HCT116 (cell line): ENCODE measurements at regions not wholly inside any gene's neighbourhood (a gene's known extent, or its start where the extent isn't known, plus 50 kb on each side); places are given as distances from the start of the nearest gene placed in this dataset.

Experiments used
- ATAC-seq: fragments of 200-7000 bp; cut with Tn5 transposase; 2 replicates; pipeline ENCODE4 v1.9.1; 2020; ENCODE audit warnings: mild to moderate bottlenecking, moderate library complexity
- BruUV-seq: library from RNA; stranded (reverse); fragments of 400-500 nt; replicated peaks from 2 replicates; lab custom pipeline; 2021; lab: Mats Ljungman, UMichigan
- CTCF ChIA-PET: fragments of 300-600 bp; sonication (Branson Sonifier 250); formaldehyde crosslinking; loops from one replicate; lab custom pipeline; 2021; ENCODE audit warnings: antibody characterized with exemption; lab: Charles Lee
- POLR2A ChIA-PET: fragments of 300-600, 350-600 bp; sonication (Branson Sonifier 250); formaldehyde crosslinking; loops from one replicate; lab custom pipeline; 2021; ENCODE audit warnings: antibody characterized with exemption; lab: Charles Lee
- RAD21 ChIA-PET, 2 experiments: fragments of 300-600 bp; sonication (Branson Sonifier 250); formaldehyde crosslinking; loops; one replicate each; lab custom pipeline; 2023; ENCODE audit warnings: low total read pairs in 2 of 2; ENCODE audit not compliant: uncharacterized antibody in 2 of 2, unreplicated experiment in 2 of 2, low non-redundant PET in 1 of 2; lab: Charles Lee
- DNase-seq: peaks from one replicate; pipeline ENCODE4 v3.0.0-alpha.2; 2010; ENCODE audit warnings: low read depth, low spot score
- H2AFZ ChIP-seq: fragments of 200-600 bp; shearing (Covaris generic), sonication (generic); 2 replicates; pipeline ENCODE4 v1.6.1; 2017; ENCODE audit warnings: low read depth, mixed run types, mixed read lengths, antibody characterized with exemption, low read length; ENCODE audit not compliant: poor library complexity, severe bottlenecking
- H3K27ac ChIP-seq: 2 replicates; pipeline ENCODE4 v1.5.1; 2012; ENCODE audit warnings: low read depth, low read length
- H3K27me3 ChIP-seq: fragments of 200-600 bp; sonication (generic); 2 replicates; pipeline ENCODE4 v1.6.1; 2016; ENCODE audit warnings: mixed run types, low read length, mixed read lengths; ENCODE audit not compliant: insufficient read depth
- H3K36me3 ChIP-seq, 2 experiments: fragments of 200-500 bp in 1 of 2; fragments of 200-600 bp in 1 of 2; sonication (Bioruptor generic) in 1 of 2; sonication (generic) in 1 of 2; 2 replicates each; pipeline versions ENCODE4 v1.5.1 to v1.6.1; 2014 to 2016; ENCODE audit warnings: low read length in 2 of 2, inconsistent platforms in 1 of 2, mixed read lengths in 1 of 2, mixed run types in 1 of 2; ENCODE audit not compliant: insufficient read depth in 2 of 2, control insufficient read depth in 1 of 2
- H3K4me1 ChIP-seq, 2 experiments: fragments of 200-600 bp in 1 of 2; sonication (generic) in 1 of 2; 2 replicates each; pipeline versions ENCODE4 v1.5.1 to v1.6.1; 2012 to 2017; ENCODE audit warnings: low read length in 2 of 2, inconsistent platforms in 1 of 2, mild to moderate bottlenecking in 1 of 2, mixed read lengths in 1 of 2, mixed run types in 1 of 2, moderate library complexity in 1 of 2; ENCODE audit not compliant: insufficient read depth in 2 of 2, control insufficient read depth in 1 of 2
- H3K4me2 ChIP-seq: fragments of 200-600 bp; sonication (generic); 2 replicates; pipeline ENCODE4 v1.6.1; 2017; ENCODE audit warnings: mixed run types, low read length, mixed read lengths
- H3K4me3 ChIP-seq, 2 experiments: fragments of 200-600 bp in 1 of 2; sonication (generic) in 1 of 2; replicated peaks in 1 of 2; 2 replicates each; pipeline ENCODE4 v1.5.1; 2011 to 2016; ENCODE audit warnings: low read length in 2 of 2, control low read depth in 1 of 2, low read depth in 1 of 2, mild to moderate bottlenecking in 1 of 2, mixed read lengths in 1 of 2, mixed run types in 1 of 2
- H3K79me2 ChIP-seq: fragments of 200-600 bp; sonication (generic); 2 replicates; pipeline ENCODE4 v1.6.1; 2017; ENCODE audit warnings: mild to moderate bottlenecking, mixed run types, low read length, moderate library complexity, mixed read lengths; ENCODE audit not compliant: insufficient read depth
- H3K9ac ChIP-seq: fragments of 200-600 bp; sonication (generic); 2 replicates; pipeline ENCODE4 v1.6.1; 2016; ENCODE audit warnings: low read length, mixed read lengths
- H3K9me2 ChIP-seq: fragments of 200-600 bp; sonication (generic), shearing (Covaris generic); 2 replicates; pipeline ENCODE4 v1.6.1; 2017; ENCODE audit warnings: mixed run types, mild to moderate bottlenecking, moderate library complexity; ENCODE audit not compliant: insufficient read depth
- H3K9me3 ChIP-seq, 2 experiments: fragments of 200-500 bp in 1 of 2; fragments of 200-600 bp in 1 of 2; sonication (Bioruptor generic) in 1 of 2; sonication (generic) in 1 of 2; 2 replicates each; pipeline ENCODE4 v1.6.1; 2014 to 2017; ENCODE audit warnings: low read length in 2 of 2, mixed read lengths in 2 of 2, inconsistent platforms in 1 of 2, low read depth in 1 of 2, mild to moderate bottlenecking in 1 of 2, mixed run types in 1 of 2, moderate library complexity in 1 of 2; ENCODE audit not compliant: control insufficient read depth in 1 of 2, insufficient read depth in 1 of 2
- H4K20me1 ChIP-seq: fragments of 200-600 bp; sonication (generic), shearing (Covaris generic); 2 replicates; pipeline ENCODE4 v1.6.1; 2017; ENCODE audit warnings: mixed run types, mild to moderate bottlenecking, moderate library complexity; ENCODE audit not compliant: insufficient read depth
- ATF3 ChIP-seq: IDR thresholded peaks from 2 replicates; pipeline ENCODE4 v1.6.1; 2012
- CBX3 ChIP-seq: IDR thresholded peaks from 2 replicates; pipeline ENCODE4 v1.6.1; 2012; ENCODE audit warnings: low read depth
- CEBPB ChIP-seq: IDR thresholded peaks from 2 replicates; pipeline ENCODE4 v1.6.1; 2012; ENCODE audit warnings: low read depth
- EGR1 ChIP-seq: IDR thresholded peaks from 2 replicates; pipeline ENCODE4 v1.6.1; 2012; ENCODE audit warnings: low read depth
- ELF1 ChIP-seq: IDR thresholded peaks from 2 replicates; pipeline ENCODE4 v1.6.1; 2012; ENCODE audit warnings: low read depth, borderline replicate concordance
- EZH2phosphoT487 ChIP-seq: fragments of 200-600 bp; IDR thresholded peaks from 2 replicates; pipeline ENCODE4 v1.6.1; 2018; ENCODE audit warnings: antibody characterized with exemption, borderline replicate concordance
- FOSL1 ChIP-seq: IDR thresholded peaks from 2 replicates; pipeline ENCODE4 v1.6.1; 2012; ENCODE audit warnings: low read depth
- JUND ChIP-seq: IDR thresholded peaks from 2 replicates; pipeline ENCODE4 v1.6.1; 2012
- MAX ChIP-seq: IDR thresholded peaks from 2 replicates; pipeline ENCODE4 v1.6.1; 2012
- POLR2A ChIP-seq: IDR thresholded peaks from 2 replicates; pipeline ENCODE4 v1.7.0; 2011; ENCODE audit warnings: borderline replicate concordance; ENCODE audit not compliant: insufficient read depth, insufficient read length; ENCODE audit errors: extremely low read depth
- POLR2AphosphoS5 ChIP-seq: IDR thresholded peaks from 2 replicates; pipeline ENCODE4 v1.6.1; 2011; ENCODE audit warnings: mild to moderate bottlenecking, low read depth, low read length, moderate library complexity
- RAD21 ChIP-seq: IDR thresholded peaks from 2 replicates; pipeline ENCODE4 v1.6.1; 2012; ENCODE audit warnings: low read depth, mild to moderate bottlenecking
- SIN3A ChIP-seq: IDR thresholded peaks from 2 replicates; pipeline ENCODE4 v1.6.1; 2012; ENCODE audit warnings: low read depth
- SP1 ChIP-seq: IDR thresholded peaks from 2 replicates; pipeline ENCODE4 v1.6.1; 2012; ENCODE audit warnings: low read depth
- SRF ChIP-seq: IDR thresholded peaks from 2 replicates; pipeline ENCODE4 v1.6.1; 2012; ENCODE audit warnings: low read depth
- TCF7L2 ChIP-seq: IDR thresholded peaks from 2 replicates; pipeline ENCODE4 v1.7.0; 2011; ENCODE audit warnings: borderline replicate concordance, inconsistent platforms; ENCODE audit not compliant: insufficient read depth, insufficient read length; ENCODE audit errors: extremely low read depth
- YY1 ChIP-seq: IDR thresholded peaks from 2 replicates; pipeline ENCODE4 v1.6.1; 2011; ENCODE audit warnings: low read length, low read depth, moderate library complexity, mild to moderate bottlenecking; ENCODE audit not compliant: insufficient replicate concordance; ENCODE audit errors: extremely low read depth
- ZBTB33 ChIP-seq: IDR thresholded peaks from 2 replicates; pipeline ENCODE4 v1.6.1; 2011; ENCODE audit warnings: mild to moderate bottlenecking, low read length, moderate library complexity; ENCODE audit not compliant: insufficient replicate concordance; ENCODE audit errors: extremely low read depth
- ZNF274 ChIP-seq: fragments of 200-500 bp; sonication (Bioruptor generic); IDR thresholded peaks from 2 replicates; pipeline ENCODE4 v1.6.1; 2014; ENCODE audit warnings: mild to moderate bottlenecking, low read depth, low read length, inconsistent platforms
- intact Hi-C: fragments of 100-400 bp; cut with micrococcal nuclease; formaldehyde crosslinking; loops from 2 replicates; pipeline ENCODE4 v1.10.0; 2022

DNA sequence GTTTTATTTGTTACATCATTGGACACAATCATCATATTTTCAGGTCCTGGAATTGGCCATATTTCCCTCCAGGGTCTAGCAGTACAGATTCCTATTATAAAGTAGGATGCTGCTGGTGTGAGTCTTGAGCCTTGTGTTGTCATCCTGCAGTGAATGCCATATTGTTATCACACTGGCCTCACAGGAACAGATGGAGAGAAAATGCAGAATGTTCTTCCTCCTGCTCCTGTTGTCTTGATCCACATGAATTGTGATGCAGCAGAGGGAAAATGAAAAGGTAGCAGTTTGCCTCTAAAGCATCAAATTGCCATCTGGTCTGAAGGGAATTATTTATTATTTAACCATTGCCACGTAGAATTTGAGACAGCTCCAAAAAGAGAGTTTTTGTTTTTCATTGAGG is 248.6 kb downstream of the GPAM start:
- H3K4me1 ChIP-seq = no peaks in the 10 kb centered on the region
- no peak for TF ChIP-seq JUND
- no peak for TF ChIP-seq ATF3
- no peak for TF ChIP-seq TCF7L2
- no peak for TF ChIP-seq CEBPB
- no peak for TF ChIP-seq EGR1
- TF ChIP-seq ZBTB33 = no peak
- no peak for TF ChIP-seq POLR2AphosphoS5
- no peak for TF ChIP-seq POLR2A
- TF ChIP-seq ELF1 = no peak
- TF ChIP-seq SP1 = no peak
- TF ChIP-seq CBX3 = no peak
- no peak for TF ChIP-seq ZNF274
- no peak for TF ChIP-seq EZH2phosphoT487
- TF ChIP-seq YY1 = no peak
- no peak for TF ChIP-seq SIN3A
- TF ChIP-seq MAX = no peak
- TF ChIP-seq FOSL1 = no peak
- no peak for TF ChIP-seq SRF
- TF ChIP-seq RAD21 = no peak
- no TSS peak for BruUV-seq
- no peak overlapping the region for H2AFZ ChIP-seq
- H3K79me2 ChIP-seq = no peaks in the 10 kb centered on the region
- H4K20me1 ChIP-seq = no peaks in the 10 kb centered on the region
- no peak for ATAC-seq
- no peaks in the 10 kb centered on the region for H3K9me2 ChIP-seq
- H3K9ac ChIP-seq = no peak overlapping the region
- no peak overlapping the region for H3K27ac ChIP-seq
- intact Hi-C loops = no loop called here
- no peaks in the 10 kb centered on the region for H3K36me3 ChIP-seq
- CTCF ChIA-PET = no interaction called here
- no peak overlapping the region for H3K4me3 ChIP-seq
- H3K9me3 ChIP-seq = no peaks in the 10 kb centered on the region
- no peak overlapping the region for H3K4me2 ChIP-seq
- H3K27me3 ChIP-seq = peaks cover 43% of the 10 kb centered on the region
- RAD21 ChIA-PET = no interaction called here
- no peak for DNase-seq
- POLR2A ChIA-PET = no interaction called here
